GM12878 (cell line): ENCODE measurements at regions not wholly inside any gene's neighbourhood (a gene's known extent, or its start where the extent isn't known, plus 50 kb on each side); places are given as distances from the start of the nearest gene placed in this dataset.

Source experiments
- ATAC-seq: fragments of 200-7000 bp; cut with Tn5 transposase; 3 replicates; pipeline ENCODE4 v1.9.1; 2020; ENCODE audit warnings: mild to moderate bottlenecking, moderate library complexity
- BruUV-seq: library from RNA; stranded (reverse); fragments of 400-500 nt; replicated peaks from 2 replicates; lab custom pipeline; 2021; lab: Mats Ljungman, UMichigan
- CTCF ChIA-PET: fragments of 300-600 bp; sonication (Branson Sonifier 250); formaldehyde crosslinking; extraction: SDS; loops from one replicate; lab custom pipeline; 2021; ENCODE audit warnings: inconsistent platforms; lab: Yijun Ruan, JAX
- POLR2A ChIA-PET: fragments of 350-600 bp; formaldehyde crosslinking; extraction: SDS; loops from one replicate; lab custom pipeline; 2021; ENCODE audit warnings: inconsistent platforms; lab: Charles Lee
- RAD21 ChIA-PET: fragments of 300-600 bp; sonication (Branson Sonifier 250); formaldehyde crosslinking; loops from one replicate; lab custom pipeline; 2023; ENCODE audit warnings: antibody characterized with exemption; ENCODE audit not compliant: unreplicated experiment; lab: Charles Lee
- SMC1A ChIA-PET: fragments of 300-600 bp; sonication (Branson Sonifier 250); formaldehyde crosslinking; loops from one replicate; lab custom pipeline; 2023; ENCODE audit not compliant: unreplicated experiment, uncharacterized antibody; lab: Charles Lee
- DNase-seq: peaks from one replicate; pipeline ENCODE4 v3.0.0-alpha.2; 2011; ENCODE audit warnings: low read depth, low spot score
- FAIRE-seq: peaks from 3 replicates; lab custom pipeline; 2011; peaks lifted over from hg19 to GRCh38; lab: Jason Lieb, UNC
- H2AFZ ChIP-seq: 2 replicates; pipeline ENCODE4 v1.6.0; 2011; ENCODE audit warnings: low read depth, low read length, control low read depth; ENCODE audit not compliant: control insufficient read depth
- H3K27ac ChIP-seq: 2 replicates; pipeline ENCODE4 v1.5.1; 2011; ENCODE audit warnings: control low read depth; ENCODE audit not compliant: control insufficient read depth, insufficient read depth
- H3K27me3 ChIP-seq, 2 experiments: replicated peaks in 1 of 2; 2 replicates each; pipeline versions ENCODE4 v1.6.0 to v1.6.1; 2011; ENCODE audit warnings: low read length in 1 of 2; ENCODE audit not compliant: control insufficient read depth in 2 of 2, insufficient read depth in 2 of 2
- H3K36me3 ChIP-seq, 2 experiments: 2 replicates each; pipeline ENCODE4 v1.5.1; 2011; ENCODE audit warnings: low read length in 1 of 2; ENCODE audit not compliant: control insufficient read depth in 2 of 2, insufficient read depth in 2 of 2
- H3K4me1 ChIP-seq: 2 replicates; pipeline ENCODE4 v1.6.1; 2011; ENCODE audit warnings: mild to moderate bottlenecking, low read length, moderate library complexity, mixed read lengths; ENCODE audit not compliant: control insufficient read depth, insufficient read depth
- H3K4me2 ChIP-seq: 2 replicates; pipeline ENCODE4 v1.6.0; 2011; ENCODE audit warnings: control low read depth; ENCODE audit not compliant: control insufficient read depth, insufficient read depth
- H3K4me3 ChIP-seq: fragments of 200-600 bp; sonication (generic); 2 replicates; pipeline ENCODE4 v1.5.1; 2016
- H3K79me2 ChIP-seq: 2 replicates; pipeline ENCODE4 v1.6.0; 2011; ENCODE audit warnings: low read length; ENCODE audit not compliant: control insufficient read depth, insufficient read depth
- H3K9ac ChIP-seq: 2 replicates; pipeline ENCODE4 v1.8.0; 2011; ENCODE audit warnings: low read length, control low read depth, mixed read lengths; ENCODE audit not compliant: control insufficient read depth, insufficient read depth
- H3K9me3 ChIP-seq: replicated peaks from 3 replicates; pipeline ENCODE4 v1.5.1; 2011; ENCODE audit warnings: mild to moderate bottlenecking, low read length; ENCODE audit not compliant: control insufficient read depth, insufficient read depth
- H4K20me1 ChIP-seq: 2 replicates; pipeline ENCODE4 v1.6.0; 2011; ENCODE audit not compliant: control insufficient read depth, insufficient read depth
- CREB1 ChIP-seq: IDR thresholded peaks from 2 replicates; pipeline ENCODE4 v1.6.1; 2012; ENCODE audit warnings: low read depth, mild to moderate bottlenecking, inconsistent platforms
- LARP7 ChIP-seq: fragments of 450-650 bp; IDR thresholded peaks from 2 replicates; pipeline ENCODE4 v1.6.1; 2017; ENCODE audit warnings: mild to moderate bottlenecking
- MYB ChIP-seq: fragments of 150-350 bp; IDR thresholded peaks from 2 replicates; pipeline ENCODE4 v1.6.1; 2014; ENCODE audit warnings: mild to moderate bottlenecking, low read depth, low read length, borderline replicate concordance
- NFYA ChIP-seq: IDR thresholded peaks from 2 replicates; pipeline ENCODE4 v1.6.1; 2011; ENCODE audit warnings: low read depth, mild to moderate bottlenecking, low read length, improper control_type of control experiment, borderline replicate concordance
- PAX5 ChIP-seq: IDR thresholded peaks from 2 replicates; pipeline ENCODE4 v1.6.1; 2011; ENCODE audit warnings: low read depth, low read length, borderline replicate concordance
- PAX8 ChIP-seq: fragments of 450-650 bp; IDR thresholded peaks from 2 replicates; pipeline ENCODE4 v1.6.1; 2017; ENCODE audit warnings: mild to moderate bottlenecking, moderate library complexity
- SMAD1 ChIP-seq: fragments of 450-650 bp; IDR thresholded peaks from 2 replicates; pipeline ENCODE4 v1.6.1; 2018; ENCODE audit warnings: mild to moderate bottlenecking, low read depth; ENCODE audit not compliant: partially characterized antibody
- SMARCA5 ChIP-seq: fragments of 450-650 bp; IDR thresholded peaks from 2 replicates; pipeline ENCODE4 v1.6.1; 2017; ENCODE audit warnings: mild to moderate bottlenecking
- STAT1 ChIP-seq: fragments of 450-650 bp; conservative IDR thresholded peaks from 2 replicates; pipeline ENCODE4 v1.6.1; 2014; ENCODE audit warnings: antibody characterized with exemption, mild to moderate bottlenecking
- STAT3 ChIP-seq: IDR thresholded peaks from 2 replicates; pipeline ENCODE4 v1.6.1; 2011; ENCODE audit warnings: low read depth, low read length, improper control_type of control experiment
- TARDBP ChIP-seq: IDR thresholded peaks from 2 replicates; pipeline ENCODE4 v1.6.1; 2016; ENCODE audit warnings: borderline replicate concordance
- WGBS: methylation state at CpG from one replicate; pipeline ENCODE4 v1.1.6; 2016; ENCODE audit warnings: low lambda C conversion rate; ENCODE audit not compliant: insufficient replicate concordance, insufficient coverage; ENCODE audit errors: missing lambda C conversion rate; 5-methylcytosine and 5-hydroxymethylcytosine counted together
- in situ Hi-C: fragments of 300-500 bp; cut with MboI; formaldehyde crosslinking; loops from 9 replicates; pipeline ENCODE4 v1.14.3; 2018; ENCODE audit warnings: mixed read lengths
- intact Hi-C: fragments of 100-400 bp; cut with micrococcal nuclease; formaldehyde crosslinking; loops from one replicate; pipeline ENCODE4 v1.14.2; 2022; ENCODE audit not compliant: unreplicated experiment
- TF ChIP-seq, protein P1 (sequence below): fragments of 450-650 bp; IDR thresholded peaks from 2 replicates; pipeline ENCODE4 v1.6.1; 2018; ENCODE audit warnings: borderline replicate concordance, mild to moderate bottlenecking; ENCODE audit not compliant: partially characterized antibody
- TF ChIP-seq, protein P2 (sequence below): fragments of 450-650 bp; IDR thresholded peaks from 2 replicates; pipeline ENCODE4 v1.6.1; 2016; ENCODE audit warnings: mild to moderate bottlenecking
- TF ChIP-seq, protein P3 (sequence below): IDR thresholded peaks from 2 replicates; pipeline ENCODE4 v1.6.1; 2012; ENCODE audit warnings: low read depth, low read length, improper control_type of control experiment

DNA sequence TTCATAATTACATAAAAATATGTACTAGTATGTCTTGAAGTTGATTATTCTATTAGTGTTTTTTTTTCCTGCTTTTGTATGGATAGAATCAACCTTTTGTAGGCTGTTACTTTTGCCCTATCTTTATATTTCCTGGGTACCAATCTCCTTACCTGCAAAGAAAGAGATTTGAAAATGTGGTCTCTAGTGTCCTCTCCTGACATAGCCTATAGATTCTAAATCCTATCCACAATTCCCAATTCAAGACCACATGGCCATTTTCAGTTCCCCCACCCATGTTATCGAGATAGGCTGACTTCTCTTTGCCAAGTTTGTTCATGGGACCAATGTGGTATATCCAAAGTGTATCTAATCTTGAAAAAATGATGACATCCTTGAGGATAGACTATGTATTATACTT is 269.4 kb upstream of the SEMA3D start:
- no peak overlapping the region for H3K4me3 ChIP-seq
- no peaks in the 10 kb centered on the region for H3K4me1 ChIP-seq
- no peak overlapping the region for H3K27ac ChIP-seq
- RAD21 ChIA-PET = no interaction called here
- FAIRE-seq (no peak), ATAC-seq (no peak), DNase-seq (no peak)
- H3K4me2 ChIP-seq = no peak overlapping the region
- in situ Hi-C loops = no loop called here
- no peak overlapping the region for H3K9ac ChIP-seq
- POLR2A ChIA-PET = no interaction called here
- H4K20me1 ChIP-seq = no peaks in the 10 kb centered on the region
- intact Hi-C loops = no loop called here
- H3K79me2 ChIP-seq = no peaks in the 10 kb centered on the region
- H2AFZ ChIP-seq = no peak overlapping the region
- 0% methylated on average over 1 of the region's 1 CpG for WGBS
- BruUV-seq = no TSS peak
- no peak for TF ChIP-seq STAT3
- TF ChIP-seq, protein P1, sequence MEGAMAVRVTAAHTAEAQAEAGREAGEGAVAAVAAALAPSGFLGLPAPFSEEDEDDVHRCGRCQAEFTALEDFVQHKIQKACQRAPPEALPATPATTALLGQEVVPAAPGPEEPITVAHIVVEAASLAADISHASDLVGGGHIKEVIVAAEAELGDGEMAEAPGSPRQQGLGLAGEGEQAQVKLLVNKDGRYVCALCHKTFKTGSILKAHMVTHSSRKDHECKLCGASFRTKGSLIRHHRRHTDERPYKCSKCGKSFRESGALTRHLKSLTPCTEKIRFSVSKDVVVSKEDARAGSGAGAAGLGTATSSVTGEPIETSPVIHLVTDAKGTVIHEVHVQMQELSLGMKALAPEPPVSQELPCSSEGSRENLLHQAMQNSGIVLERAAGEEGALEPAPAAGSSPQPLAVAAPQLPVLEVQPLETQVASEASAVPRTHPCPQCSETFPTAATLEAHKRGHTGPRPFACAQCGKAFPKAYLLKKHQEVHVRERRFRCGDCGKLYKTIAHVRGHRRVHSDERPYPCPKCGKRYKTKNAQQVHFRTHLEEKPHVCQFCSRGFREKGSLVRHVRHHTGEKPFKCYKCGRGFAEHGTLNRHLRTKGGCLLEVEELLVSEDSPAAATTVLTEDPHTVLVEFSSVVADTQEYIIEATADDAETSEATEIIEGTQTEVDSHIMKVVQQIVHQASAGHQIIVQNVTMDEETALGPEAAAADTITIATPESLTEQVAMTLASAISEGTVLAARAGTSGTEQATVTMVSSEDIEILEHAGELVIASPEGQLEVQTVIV = no peak
- TF ChIP-seq SMARCA5 = no peak
- no peak for TF ChIP-seq TARDBP
- no peak for TF ChIP-seq PAX5
- TF ChIP-seq SMAD1 = no peak
- no peak for TF ChIP-seq CREB1
- CTCF ChIA-PET = no interaction called here
- H3K36me3 ChIP-seq = no peaks in the 10 kb centered on the region
- SMC1A ChIA-PET = no interaction called here
- no peaks in the 10 kb centered on the region for H3K9me3 ChIP-seq
- no peaks in the 10 kb centered on the region for H3K27me3 ChIP-seq

DNA sequence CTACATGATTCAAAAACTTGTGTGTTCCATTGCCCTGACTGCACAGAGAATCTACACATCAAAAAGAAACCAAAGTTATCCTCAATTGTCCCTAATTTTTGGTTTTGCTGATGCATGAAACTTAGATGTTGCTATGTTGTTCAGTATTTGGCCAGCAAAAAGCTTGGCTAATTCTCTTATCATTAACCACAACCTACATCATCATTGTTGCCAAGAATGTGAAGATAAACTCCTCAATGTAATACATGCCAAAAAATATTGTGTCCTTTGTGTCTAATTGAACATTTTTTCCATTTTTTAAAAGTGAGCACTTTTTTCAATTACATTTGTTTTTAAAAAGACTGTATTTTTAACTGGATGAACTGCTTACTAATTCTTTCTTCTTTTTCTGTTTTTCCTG is 268.0 kb upstream of the SEMA3D start:
- ChIA-PET SMC1A (no interaction called here), POLR2A (no interaction called here), CTCF (no interaction called here), RAD21 (no interaction called here)
- Histone ChIP-seq H3K79me2 (no peaks in the 10 kb centered on the region), H4K20me1 (no peaks in the 10 kb centered on the region), H3K27ac (no peak overlapping the region), H3K27me3 (no peaks in the 10 kb centered on the region), H2AFZ (no peak overlapping the region), H3K4me3 (no peak overlapping the region), H3K9ac (no peak overlapping the region), H3K4me2 (no peak overlapping the region), H3K4me1 (no peaks in the 10 kb centered on the region), H3K36me3 (no peaks in the 10 kb centered on the region), H3K9me3 (no peaks in the 10 kb centered on the region)
- no peak for DNase-seq
- TF ChIP-seq MYB = no peak
- TF ChIP-seq, protein P2, sequence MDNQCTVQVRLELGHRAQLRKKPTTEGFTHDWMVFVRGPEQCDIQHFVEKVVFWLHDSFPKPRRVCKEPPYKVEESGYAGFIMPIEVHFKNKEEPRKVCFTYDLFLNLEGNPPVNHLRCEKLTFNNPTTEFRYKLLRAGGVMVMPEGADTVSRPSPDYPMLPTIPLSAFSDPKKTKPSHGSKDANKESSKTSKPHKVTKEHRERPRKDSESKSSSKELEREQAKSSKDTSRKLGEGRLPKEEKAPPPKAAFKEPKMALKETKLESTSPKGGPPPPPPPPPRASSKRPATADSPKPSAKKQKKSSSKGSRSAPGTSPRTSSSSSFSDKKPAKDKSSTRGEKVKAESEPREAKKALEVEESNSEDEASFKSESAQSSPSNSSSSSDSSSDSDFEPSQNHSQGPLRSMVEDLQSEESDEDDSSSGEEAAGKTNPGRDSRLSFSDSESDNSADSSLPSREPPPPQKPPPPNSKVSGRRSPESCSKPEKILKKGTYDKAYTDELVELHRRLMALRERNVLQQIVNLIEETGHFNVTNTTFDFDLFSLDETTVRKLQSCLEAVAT = no peak
- TF ChIP-seq PAX8 = no peak
- TF ChIP-seq, protein P3, sequence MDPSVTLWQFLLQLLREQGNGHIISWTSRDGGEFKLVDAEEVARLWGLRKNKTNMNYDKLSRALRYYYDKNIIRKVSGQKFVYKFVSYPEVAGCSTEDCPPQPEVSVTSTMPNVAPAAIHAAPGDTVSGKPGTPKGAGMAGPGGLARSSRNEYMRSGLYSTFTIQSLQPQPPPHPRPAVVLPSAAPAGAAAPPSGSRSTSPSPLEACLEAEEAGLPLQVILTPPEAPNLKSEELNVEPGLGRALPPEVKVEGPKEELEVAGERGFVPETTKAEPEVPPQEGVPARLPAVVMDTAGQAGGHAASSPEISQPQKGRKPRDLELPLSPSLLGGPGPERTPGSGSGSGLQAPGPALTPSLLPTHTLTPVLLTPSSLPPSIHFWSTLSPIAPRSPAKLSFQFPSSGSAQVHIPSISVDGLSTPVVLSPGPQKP = no peak
- TF ChIP-seq LARP7 = no peak
- TF ChIP-seq NFYA = no peak
- no peak for TF ChIP-seq STAT1
- FAIRE-seq = no peak
- in situ Hi-C loops = no loop called here
- intact Hi-C loops = no loop called here
- no TSS peak for BruUV-seq
- ATAC-seq = no peak
